ENCODE measurements at regions not wholly inside any gene's neighbourhood (a gene's known extent, or its start where the extent isn't known, plus 50 kb on each side); places are given as distances from the start of the nearest gene placed in this dataset.

DNA sequence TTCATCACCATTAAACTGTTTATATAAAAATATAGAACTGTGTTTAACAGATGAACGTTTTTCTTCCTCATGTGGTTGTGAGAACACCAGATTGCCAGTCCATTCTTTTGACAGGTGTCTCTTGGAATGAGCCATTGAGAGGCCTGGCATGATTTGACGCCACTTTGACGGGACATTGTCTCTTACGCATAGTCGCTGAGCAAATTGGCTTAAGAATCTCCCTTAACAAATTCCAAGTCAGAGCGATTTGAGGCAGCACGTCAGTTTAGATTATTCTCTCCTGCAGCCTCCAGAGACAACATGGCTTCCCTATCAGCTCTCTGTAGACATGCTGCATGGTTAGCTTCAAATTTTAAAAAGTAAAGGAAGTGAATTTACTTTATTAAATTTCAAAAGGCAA lies 510.7 kb upstream of the ACO1 start:
- Histone ChIP-seq H3K27ac (ENCODE audit: insufficient read depth, low read depth, low read length) (no peak overlapping the region), H3K4me1 (ENCODE audit: control insufficient read depth, extremely low read depth, insufficient read depth, low read length) (no peaks in the 10 kb centered on the region), H2AFZ (ENCODE audit: low read depth, low read length) (no peak overlapping the region), H3K27me3 (ENCODE audit: control insufficient read depth in 2 of 2, insufficient read depth in 2 of 2, low read length in 2 of 2) (no peaks in the 10 kb centered on the region), H4K20me1 (replicated peaks; ENCODE audit: control insufficient read depth, extremely low read depth, insufficient read depth, low read length) (no peaks in the 10 kb centered on the region), H3K9me1 (replicated peaks; ENCODE audit: control insufficient read depth, extremely low read depth, insufficient read depth, low read length) (no peaks in the 10 kb centered on the region), H3K4me3 (replicated peaks in 1 of 3; ENCODE audit: insufficient read depth in 1 of 3, low read depth in 1 of 3, low read length in 3 of 3) (no peak overlapping the region), H3K79me2 (ENCODE audit: control insufficient read depth, insufficient read depth, low read length) (no peaks in the 10 kb centered on the region), H3K4me2 (ENCODE audit: insufficient read depth, low read length) (no peak overlapping the region), H3K9ac (replicated peaks; ENCODE audit: extremely low read depth, insufficient read depth, low read length) (no peak overlapping the region), H3K36me3 (ENCODE audit: control insufficient read depth in 2 of 2, extremely low read depth in 1 of 2, insufficient read depth in 2 of 2, low read length in 2 of 2) (no peaks in the 10 kb centered on the region), H3K9me3 (replicated peaks; ENCODE audit: control insufficient read depth, insufficient read depth, low read length) (no peaks in the 10 kb centered on the region)
- BruUV-seq (replicated peaks): no TSS peak
- DNase-seq (ENCODE audit: low read depth, low spot score) (no peak), FAIRE-seq (no peak)
- ChIA-PET POLR2A (no interaction called here), CTCF (no interaction called here)
- TF ChIP-seq, protein P1, sequence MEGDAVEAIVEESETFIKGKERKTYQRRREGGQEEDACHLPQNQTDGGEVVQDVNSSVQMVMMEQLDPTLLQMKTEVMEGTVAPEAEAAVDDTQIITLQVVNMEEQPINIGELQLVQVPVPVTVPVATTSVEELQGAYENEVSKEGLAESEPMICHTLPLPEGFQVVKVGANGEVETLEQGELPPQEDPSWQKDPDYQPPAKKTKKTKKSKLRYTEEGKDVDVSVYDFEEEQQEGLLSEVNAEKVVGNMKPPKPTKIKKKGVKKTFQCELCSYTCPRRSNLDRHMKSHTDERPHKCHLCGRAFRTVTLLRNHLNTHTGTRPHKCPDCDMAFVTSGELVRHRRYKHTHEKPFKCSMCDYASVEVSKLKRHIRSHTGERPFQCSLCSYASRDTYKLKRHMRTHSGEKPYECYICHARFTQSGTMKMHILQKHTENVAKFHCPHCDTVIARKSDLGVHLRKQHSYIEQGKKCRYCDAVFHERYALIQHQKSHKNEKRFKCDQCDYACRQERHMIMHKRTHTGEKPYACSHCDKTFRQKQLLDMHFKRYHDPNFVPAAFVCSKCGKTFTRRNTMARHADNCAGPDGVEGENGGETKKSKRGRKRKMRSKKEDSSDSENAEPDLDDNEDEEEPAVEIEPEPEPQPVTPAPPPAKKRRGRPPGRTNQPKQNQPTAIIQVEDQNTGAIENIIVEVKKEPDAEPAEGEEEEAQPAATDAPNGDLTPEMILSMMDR (IDR thresholded peaks at IDR 0.05; ENCODE audit: extremely low read depth in 1 of 2, insufficient read depth in 1 of 2, low read depth in 1 of 2, low read length in 2 of 2): no peak
- TF ChIP-seq GATA2 (IDR thresholded peaks at IDR 0.05; ENCODE audit: insufficient read depth, insufficient read length, low read depth, low read length) (no peak), FOS (IDR thresholded peaks at IDR 0.05; ENCODE audit: borderline replicate concordance, insufficient read depth, low read length) (no peak), MYC (IDR thresholded peaks at IDR 0.05; ENCODE audit: low read depth, low read length) (no peak), POLR2AphosphoS5 (IDR thresholded peaks at IDR 0.05; ENCODE audit: insufficient read depth, low read depth, low read length) (no peak), POLR2A (IDR thresholded peaks at IDR 0.05; ENCODE audit: low read depth, low read length) (no peak), EZH2 (IDR thresholded peaks at IDR 0.05; ENCODE audit: borderline replicate concordance, low read depth, low read length, severe bottlenecking) (no peak), JUN (IDR thresholded peaks at IDR 0.05; ENCODE audit: borderline replicate concordance, insufficient read depth, insufficient read length, low read depth) (no peak)
- TF ChIP-seq, protein P2, sequence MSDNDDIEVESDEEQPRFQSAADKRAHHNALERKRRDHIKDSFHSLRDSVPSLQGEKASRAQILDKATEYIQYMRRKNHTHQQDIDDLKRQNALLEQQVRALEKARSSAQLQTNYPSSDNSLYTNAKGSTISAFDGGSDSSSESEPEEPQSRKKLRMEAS (IDR thresholded peaks at IDR 0.05; ENCODE audit: insufficient read depth, insufficient read length): no peak
- dilution Hi-C loops (cut with MboI; ENCODE audit: extremely low pct_ligation_motif_present, low sequenced_read_pairs) (no loop called here), intact Hi-C loops (cut with micrococcal nuclease) (no loop called here)
